ENCODE measurements at regions not wholly inside any gene's neighbourhood (a gene's known extent, or its start where the extent isn't known, plus 50 kb on each side); places are given as distances from the start of the nearest gene placed in this dataset.

GRCh38 chr2:128738446-128739110 lies 419.9 kb upstream of the HS6ST1 start:
- no peak for DNase-seq
- Histone ChIP-seq H3K9me3 (no peaks in the 10 kb centered on the region), H3K27ac (no peak overlapping the region), H3K4me1 (peaks cover 2 to 36% of the 10 kb centered on the region in 2 donors), H3K27me3 (peaks cover 0 to 40% of the 10 kb centered on the region in 2 donors), H3K36me3 (no peaks in the 10 kb centered on the region), H3K4me3 (no peak overlapping the region)
- no peak for ATAC-seq
- intact Hi-C loops (cut with DNase I): no loop called here
- no peak for TF ChIP-seq CTCF (IDR thresholded peaks at IDR 0.05)

GRCh38 chr2:128742467-128742866 lies 423.8 kb upstream of the HS6ST1 start:
- Histone ChIP-seq H3K27me3 (peaks cover 0 to 1% of the 10 kb centered on the region in 2 donors), H3K36me3 (no peaks in the 10 kb centered on the region), H3K27ac (no peak overlapping the region), H3K4me3 (no peak overlapping the region), H3K4me1 (no peaks in the 10 kb centered on the region), H3K9me3 (no peaks in the 10 kb centered on the region)
- no peak for TF ChIP-seq CTCF (IDR thresholded peaks at IDR 0.05)
- intact Hi-C loops (cut with DNase I): no loop called here
- no peak for DNase-seq
- no peak for ATAC-seq

- no peak for DNase-seq
- Histone ChIP-seq H3K4me3 (no peak overlapping the region), H3K4me1 (no peaks in the 10 kb centered on the region), H3K36me3 (no peaks in the 10 kb centered on the region), H3K9me3 (no peaks in the 10 kb centered on the region), H3K27ac (no peak overlapping the region), H3K27me3 (no peaks in the 10 kb centered on the region)
- ATAC-seq: no peak
- TF ChIP-seq CTCF (IDR thresholded peaks at IDR 0.05): no peak
- intact Hi-C loops (cut with DNase I): no loop called here
These were observed 427.3 kb upstream of the HS6ST1 start for GRCh38 chr2:128745946-128746345.

- intact Hi-C loops (cut with DNase I): no loop called here
- Histone ChIP-seq H3K4me1 (no peaks in the 10 kb centered on the region), H3K27ac (peak overlapping the region in 1 of 2 donors; percentile 28), H3K9me3 (no peaks in the 10 kb centered on the region), H3K36me3 (no peaks in the 10 kb centered on the region), H3K27me3 (no peaks in the 10 kb centered on the region), H3K4me3 (no peak overlapping the region)
- DNase-seq (peak in 2 of 4 donors; percentile 33 to 37), ATAC-seq (peak; percentile 66)
- TF ChIP-seq CTCF (IDR thresholded peaks at IDR 0.05): no peak
These were observed 427.7 kb upstream of the HS6ST1 start for GRCh38 chr2:128746356-128746755.

- Histone ChIP-seq H3K27me3 (no peaks in the 10 kb centered on the region), H3K36me3 (no peaks in the 10 kb centered on the region), H3K9me3 (no peaks in the 10 kb centered on the region), H3K27ac (no peak overlapping the region), H3K4me1 (peaks cover 0 to under 1% of the 10 kb centered on the region in 2 donors), H3K4me3 (no peak overlapping the region)
- DNase-seq (no peak), ATAC-seq (no peak)
- intact Hi-C loops (cut with DNase I): no loop called here
- no peak for TF ChIP-seq CTCF (IDR thresholded peaks at IDR 0.05)
These were observed 429.7 kb upstream of the HS6ST1 start for GRCh38 chr2:128748336-128748735.
